ENCODE measurements at regions not wholly inside any gene's neighbourhood (a gene's known extent, or its start where the extent isn't known, plus 50 kb on each side); places are given as distances from the start of the nearest gene placed in this dataset.
"Not testable (repeated sequence)": the region's sequence is repeated elsewhere in the genome, so short reads cannot be mapped to it uniquely, and the experiment has no call there.

- TF ChIP-seq, protein P1, sequence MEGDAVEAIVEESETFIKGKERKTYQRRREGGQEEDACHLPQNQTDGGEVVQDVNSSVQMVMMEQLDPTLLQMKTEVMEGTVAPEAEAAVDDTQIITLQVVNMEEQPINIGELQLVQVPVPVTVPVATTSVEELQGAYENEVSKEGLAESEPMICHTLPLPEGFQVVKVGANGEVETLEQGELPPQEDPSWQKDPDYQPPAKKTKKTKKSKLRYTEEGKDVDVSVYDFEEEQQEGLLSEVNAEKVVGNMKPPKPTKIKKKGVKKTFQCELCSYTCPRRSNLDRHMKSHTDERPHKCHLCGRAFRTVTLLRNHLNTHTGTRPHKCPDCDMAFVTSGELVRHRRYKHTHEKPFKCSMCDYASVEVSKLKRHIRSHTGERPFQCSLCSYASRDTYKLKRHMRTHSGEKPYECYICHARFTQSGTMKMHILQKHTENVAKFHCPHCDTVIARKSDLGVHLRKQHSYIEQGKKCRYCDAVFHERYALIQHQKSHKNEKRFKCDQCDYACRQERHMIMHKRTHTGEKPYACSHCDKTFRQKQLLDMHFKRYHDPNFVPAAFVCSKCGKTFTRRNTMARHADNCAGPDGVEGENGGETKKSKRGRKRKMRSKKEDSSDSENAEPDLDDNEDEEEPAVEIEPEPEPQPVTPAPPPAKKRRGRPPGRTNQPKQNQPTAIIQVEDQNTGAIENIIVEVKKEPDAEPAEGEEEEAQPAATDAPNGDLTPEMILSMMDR (IDR thresholded peaks at IDR 0.05 in 8 of 11, conservative IDR thresholded peaks at IDR 0.05 in 3 of 11), result not testable (repeated sequence)
- not testable (repeated sequence) for TF ChIP-seq POLR2A (IDR thresholded peaks at IDR 0.05)
Observed at GRCh38 chr2:89948102-89948501, 1256.6 kb downstream of the RPIA start.
